HL-60/S4 (cell line): ENCODE measurements at regions not wholly inside any gene's neighbourhood (a gene's known extent, or its start where the extent isn't known, plus 50 kb on each side); places are given as distances from the start of the nearest gene placed in this dataset.

ENCODE experiments used
- in situ Hi-C: fragments of 300-500 bp; cut with MboI; formaldehyde crosslinking; loops from 2 replicates; pipeline ENCODE4 v1.14.3; 2022; ENCODE audit warnings: low sequenced_read_pairs

DNA sequence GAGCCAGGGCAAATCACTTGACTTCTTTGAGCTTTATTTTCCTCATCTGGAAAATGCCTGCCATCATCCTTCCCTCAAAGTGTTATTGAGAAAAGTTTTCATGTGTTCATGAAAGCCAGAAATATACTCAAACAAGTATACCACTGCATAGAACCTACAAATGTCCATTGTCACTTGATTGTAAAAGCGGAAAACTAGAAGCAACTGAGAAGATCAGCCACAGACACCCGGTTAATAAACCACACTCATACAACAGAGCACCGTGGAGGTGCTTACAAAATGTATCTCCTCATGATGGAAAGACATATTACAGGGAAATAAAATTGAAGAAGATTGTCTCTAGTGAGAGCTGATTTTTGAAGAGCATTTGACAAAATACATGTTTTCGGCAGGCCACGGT lies 117.2 kb upstream of the MSX2 start:
- in situ Hi-C loops, result no loop called here

DNA sequence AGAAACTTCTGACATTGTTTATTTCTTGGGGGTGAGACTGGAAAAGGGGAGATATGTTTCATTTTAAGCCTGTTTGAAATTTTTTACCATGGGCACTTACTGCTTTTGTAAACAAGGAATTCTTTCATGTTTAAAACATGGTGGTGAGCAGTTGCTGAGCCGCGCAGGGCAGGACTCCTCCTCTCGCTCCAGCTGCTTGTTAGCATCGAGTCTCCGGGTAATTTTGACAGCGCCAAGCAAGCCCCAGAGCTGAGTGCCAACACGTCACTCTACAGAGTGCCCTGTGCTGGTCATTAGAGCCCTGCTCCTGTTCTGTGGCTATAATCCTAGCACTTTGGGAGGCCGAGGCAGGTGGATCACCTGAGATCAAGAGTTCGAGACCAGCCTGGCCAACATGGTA lies 116.5 kb upstream of the MSX2 start:
- in situ Hi-C loops, result no loop called here

- in situ Hi-C loops, result no loop called here
Measured at GRCh38 chr5:174608631-174609097, 115.7 kb upstream of the MSX2 start.

DNA sequence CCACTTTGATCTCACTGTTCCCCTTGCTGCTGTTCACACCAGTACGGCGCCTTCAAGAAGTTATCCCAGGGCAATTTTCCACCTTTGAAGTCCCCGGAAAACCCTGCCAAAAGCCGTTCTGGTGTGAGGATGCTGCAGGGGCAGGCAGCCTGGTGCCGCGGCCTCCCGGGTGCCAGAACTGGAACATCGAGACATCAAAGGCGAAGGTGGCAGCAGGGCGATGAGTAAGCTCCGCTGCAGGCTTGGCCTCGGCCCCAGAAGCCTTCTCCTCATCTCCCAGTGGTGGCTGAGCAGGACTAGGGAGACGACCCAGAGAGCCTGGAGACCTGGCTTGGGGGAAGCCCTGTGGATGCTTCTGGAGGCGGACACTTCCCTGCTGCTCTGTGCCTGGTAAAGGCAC lies 115.3 kb upstream of the MSX2 start:
- in situ Hi-C loops, result no loop called here

GRCh38 chr5:174610968-174611367 lies 113.4 kb upstream of the MSX2 start:
- in situ Hi-C loops, result no loop called here

GRCh38 chr5:174612686-174613085 lies 111.7 kb upstream of the MSX2 start:
- in situ Hi-C loops, result no loop called here

- in situ Hi-C loops, result no loop called here
Measured at GRCh38 chr5:174614500-174615135, 109.8 kb upstream of the MSX2 start.

- in situ Hi-C loops, result no loop called here
Measured at GRCh38 chr5:174616036-174616435, 108.3 kb upstream of the MSX2 start.

- in situ Hi-C loops, result no loop called here
Measured at GRCh38 chr5:174617285-174617684, 107.1 kb upstream of the MSX2 start.

GRCh38 chr5:174617910-174618309 lies 106.5 kb upstream of the MSX2 start:
- in situ Hi-C loops, result no loop called here

GRCh38 chr5:174618589-174618988 lies 105.8 kb upstream of the MSX2 start:
- in situ Hi-C loops, result no loop called here

- in situ Hi-C loops, result no loop called here
Measured at GRCh38 chr5:174622067-174622466, 102.3 kb upstream of the MSX2 start.

- in situ Hi-C loops, result no loop called here
Measured at GRCh38 chr5:174623018-174623417, 101.4 kb upstream of the MSX2 start.

- in situ Hi-C loops, result no loop called here
Measured at GRCh38 chr5:174623433-174624019, 100.9 kb upstream of the MSX2 start.

DNA sequence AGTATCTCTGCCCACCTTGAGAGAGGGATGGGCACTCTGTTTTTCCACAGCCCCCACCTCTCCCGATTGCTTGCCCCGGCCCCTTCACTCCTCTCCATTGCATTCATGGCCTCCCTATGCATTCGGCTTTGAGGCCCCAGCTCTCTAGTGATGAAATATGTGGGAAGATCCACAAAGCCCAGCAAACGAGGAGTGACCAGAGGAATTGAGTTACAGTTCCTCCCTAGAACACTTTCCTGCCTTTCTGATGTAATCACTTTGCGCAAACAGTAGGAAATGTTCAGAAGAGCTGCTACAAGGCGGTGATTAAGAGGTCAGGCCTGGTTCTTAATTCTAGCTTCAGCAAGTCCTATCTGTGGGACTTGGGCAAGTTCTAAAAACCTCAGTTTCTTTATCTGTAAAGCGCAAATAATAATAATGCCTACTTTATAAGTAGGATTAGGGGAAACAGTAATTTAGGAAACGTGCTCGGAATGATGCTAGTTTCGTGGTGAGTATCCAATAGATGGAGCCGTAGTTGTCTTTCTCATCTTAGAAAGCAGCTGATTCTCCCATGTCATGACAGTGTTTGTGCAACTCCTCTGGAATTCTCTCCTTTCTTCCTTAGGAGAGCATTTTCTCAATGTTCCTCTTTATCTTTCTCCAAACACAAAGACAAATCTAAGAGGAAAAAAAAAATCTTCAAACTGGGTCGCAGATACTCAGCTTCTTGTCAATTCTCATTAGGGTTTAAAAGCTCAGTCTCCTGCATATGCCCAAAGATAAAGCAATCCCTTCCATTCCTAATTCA lies 99.5 kb upstream of the MSX2 start:
- in situ Hi-C loops, result no loop called here

GRCh38 chr5:174625591-174626350 lies 98.6 kb upstream of the MSX2 start:
- in situ Hi-C loops, result no loop called here

GRCh38 chr5:174626369-174626920 lies 97.9 kb upstream of the MSX2 start:
- in situ Hi-C loops, result no loop called here

GRCh38 chr5:174636094-174636493 lies 88.3 kb upstream of the MSX2 start:
- in situ Hi-C loops, result no loop called here

- in situ Hi-C loops, result no loop called here
Measured at GRCh38 chr5:174642816-174643405, 81.5 kb upstream of the MSX2 start.

DNA sequence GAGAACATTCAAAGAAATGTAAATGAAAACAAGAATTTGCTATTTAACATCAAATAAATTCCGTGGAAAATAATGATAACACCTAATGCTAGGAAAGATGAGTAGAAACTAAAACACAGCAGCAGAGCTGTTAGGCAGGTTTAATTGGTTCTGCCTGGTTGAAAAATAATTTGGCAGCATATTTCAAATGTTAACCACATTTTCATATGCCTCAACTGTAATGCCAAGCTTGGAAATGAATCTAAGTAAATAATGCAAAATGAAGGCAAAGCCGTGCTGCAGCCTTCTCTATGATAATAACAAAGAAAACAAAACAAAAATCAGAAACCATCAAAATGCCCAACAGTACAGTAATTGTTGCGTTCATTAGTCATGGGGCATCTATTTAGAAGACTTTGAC lies 79.9 kb upstream of the MSX2 start:
- in situ Hi-C loops, result no loop called here

- in situ Hi-C loops, result no loop called here
Measured at GRCh38 chr5:174644923-174645322, 79.5 kb upstream of the MSX2 start.
